IPS-NIHi11 (cell line): ENCODE measurements at regions not wholly inside any gene's neighbourhood (a gene's known extent, or its start where the extent isn't known, plus 50 kb on each side); places are given as distances from the start of the nearest gene placed in this dataset.

Source experiments
- DNase-seq: peaks from one replicate; pipeline ENCODE4 v3.0.0; 2012; ENCODE audit warnings: mixed read lengths, low spot score

- DNase-seq = no peak
Measured at GRCh38 chr9:73011956-73012355, 59.1 kb upstream of the ALDH1A1 start.

- DNase-seq = no peak
Measured at GRCh38 chr9:73011181-73011750, 58.4 kb upstream of the ALDH1A1 start.

GRCh38 chr9:73009649-73010288, 56.9 kb upstream of the ALDH1A1 start:
- no peak for DNase-seq

GRCh38 chr9:73007966-73008672, 55.3 kb upstream of the ALDH1A1 start:
- no peak for DNase-seq

GRCh38 chr9:73006986-73007385, 54.1 kb upstream of the ALDH1A1 start:
- DNase-seq = no peak
